ENCODE measurements at regions not wholly inside any gene's neighbourhood (a gene's known extent, or its start where the extent isn't known, plus 50 kb on each side); places are given as distances from the start of the nearest gene placed in this dataset.
"Not testable (repeated sequence)": the region's sequence is repeated elsewhere in the genome, so short reads cannot be mapped to it uniquely, and the experiment has no call there.

DNA sequence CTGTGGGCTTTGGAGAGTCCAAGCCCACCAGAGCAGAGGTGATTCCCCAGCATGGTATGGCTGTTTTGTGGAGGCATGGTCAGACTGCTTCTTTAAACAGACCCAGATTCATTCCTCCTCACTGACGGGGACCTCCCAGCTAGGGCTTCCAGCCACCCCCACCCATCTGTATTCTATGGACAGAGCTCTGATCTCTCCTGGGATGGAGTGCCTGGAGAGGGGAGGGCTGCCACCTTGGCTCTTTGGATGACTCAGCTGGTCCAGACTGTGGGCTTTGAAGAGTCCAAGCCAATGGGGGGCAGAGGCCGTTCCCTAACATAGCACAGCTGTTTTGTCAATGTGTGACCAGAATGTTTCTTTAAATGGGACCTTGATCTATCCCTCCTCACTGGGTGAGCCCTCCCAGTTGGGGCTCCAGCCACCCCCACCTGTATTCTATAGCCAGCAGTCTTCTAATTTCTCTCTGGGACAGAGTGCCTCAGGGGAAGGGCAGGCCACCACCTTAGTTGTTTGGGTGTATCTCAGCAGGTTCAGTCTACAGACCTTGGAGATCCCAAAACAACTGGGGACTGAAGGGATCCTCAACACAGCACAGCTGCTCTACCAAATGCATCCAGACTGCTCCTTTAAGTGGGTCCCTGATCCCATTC, 122.0 kb upstream of the OSTN start:
- DNase-seq (ENCODE audit: low spot score) = no peak

GRCh38 chr3:191074511-191074910, 124.5 kb upstream of the OSTN start:
- no peak for DNase-seq (ENCODE audit: low spot score)

DNA sequence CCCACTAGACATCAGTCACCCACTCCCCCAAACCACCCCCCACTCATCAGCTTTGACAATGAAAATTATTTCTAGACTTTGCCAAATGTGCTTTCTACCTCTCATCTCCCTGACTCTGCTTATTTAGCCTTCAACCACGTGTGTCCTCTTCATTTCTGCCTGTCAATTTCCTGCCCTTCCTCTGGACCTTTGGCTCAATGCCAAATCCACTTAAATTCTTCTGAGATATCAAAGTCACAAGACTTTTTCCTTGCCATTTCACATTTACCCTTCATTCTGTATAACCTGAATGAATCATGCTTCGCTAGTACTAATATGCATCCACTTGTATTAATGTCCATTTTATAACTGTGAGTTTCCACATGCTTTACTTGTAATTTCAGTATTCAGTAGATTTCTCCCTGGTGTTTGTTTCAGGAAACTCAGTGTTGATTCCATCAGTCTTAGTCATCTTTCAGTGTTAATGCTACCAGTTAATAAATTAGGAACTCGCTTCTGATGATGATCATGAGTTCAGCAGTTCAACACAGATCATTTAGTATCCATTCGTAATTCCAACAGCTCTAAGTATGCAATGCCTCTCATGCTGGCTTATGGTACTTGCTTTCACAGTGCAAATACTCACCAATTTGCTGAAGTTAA, 128.2 kb upstream of the OSTN start:
- no peak for DNase-seq (ENCODE audit: low spot score)

GRCh38 chr3:191070201-191070600, 128.8 kb upstream of the OSTN start:
- DNase-seq (ENCODE audit: low spot score) = peak; percentile 71

DNA sequence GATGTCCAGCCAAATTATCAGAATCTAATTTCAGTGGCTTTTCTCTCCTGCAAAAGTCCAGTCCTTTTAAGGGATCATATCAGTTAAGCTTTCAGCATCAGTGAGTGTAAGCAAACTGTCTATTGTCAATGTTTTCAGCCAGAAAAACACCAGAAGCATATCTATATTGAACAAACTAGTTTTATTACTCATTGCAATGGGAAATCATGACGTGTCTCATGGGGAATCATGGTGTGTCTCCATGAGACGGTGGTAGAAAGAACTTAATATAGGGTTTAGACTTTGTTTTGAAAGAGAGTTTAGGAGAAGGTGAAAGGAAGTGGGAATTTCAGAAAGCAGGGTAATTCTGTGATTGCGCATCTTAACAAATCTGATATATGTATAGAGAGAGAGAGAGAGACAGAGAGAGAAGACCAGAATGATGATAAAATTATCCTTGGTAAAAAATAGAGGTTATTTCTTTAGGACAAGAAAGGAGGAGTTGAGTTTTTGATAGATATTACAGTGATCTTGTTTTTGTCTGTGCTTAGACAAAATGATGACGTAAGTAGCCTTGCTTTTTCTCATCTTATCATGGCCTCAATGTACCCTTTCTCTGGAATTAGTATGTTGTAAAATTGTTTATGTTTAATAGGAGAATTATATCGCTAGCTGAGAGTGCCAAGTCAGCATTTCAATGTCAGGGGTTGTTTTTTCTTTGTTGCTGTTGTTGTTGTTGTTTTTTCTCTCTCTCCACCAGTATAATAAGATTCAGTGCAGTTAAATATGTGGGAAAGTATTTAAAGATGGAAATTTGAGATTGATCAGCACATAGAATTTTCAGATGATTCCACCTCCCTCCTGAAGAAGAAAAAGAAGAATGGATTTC, 129.9 kb upstream of the OSTN start:
- no peak for DNase-seq (ENCODE audit: low spot score)

DNA sequence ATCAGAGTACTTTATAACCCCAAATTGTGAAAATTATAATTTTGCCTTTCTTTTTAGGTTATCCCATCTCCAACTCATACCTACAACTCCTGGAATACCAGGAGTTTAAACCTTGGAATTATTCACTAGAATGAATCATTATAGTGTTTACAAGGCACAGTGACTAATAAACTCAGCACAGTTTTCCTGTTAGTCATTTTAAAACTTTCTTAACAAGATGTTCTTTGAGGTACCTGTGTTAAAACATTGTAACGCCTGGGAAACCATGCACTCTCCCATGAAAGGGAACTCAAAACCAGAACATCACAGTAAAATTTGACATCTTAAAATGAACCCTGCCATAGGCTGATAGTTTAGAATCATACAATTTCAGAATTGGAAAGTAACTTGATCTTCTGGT, 132.4 kb upstream of the OSTN start:
- peak; percentile 8 for DNase-seq (ENCODE audit: low spot score)

DNA sequence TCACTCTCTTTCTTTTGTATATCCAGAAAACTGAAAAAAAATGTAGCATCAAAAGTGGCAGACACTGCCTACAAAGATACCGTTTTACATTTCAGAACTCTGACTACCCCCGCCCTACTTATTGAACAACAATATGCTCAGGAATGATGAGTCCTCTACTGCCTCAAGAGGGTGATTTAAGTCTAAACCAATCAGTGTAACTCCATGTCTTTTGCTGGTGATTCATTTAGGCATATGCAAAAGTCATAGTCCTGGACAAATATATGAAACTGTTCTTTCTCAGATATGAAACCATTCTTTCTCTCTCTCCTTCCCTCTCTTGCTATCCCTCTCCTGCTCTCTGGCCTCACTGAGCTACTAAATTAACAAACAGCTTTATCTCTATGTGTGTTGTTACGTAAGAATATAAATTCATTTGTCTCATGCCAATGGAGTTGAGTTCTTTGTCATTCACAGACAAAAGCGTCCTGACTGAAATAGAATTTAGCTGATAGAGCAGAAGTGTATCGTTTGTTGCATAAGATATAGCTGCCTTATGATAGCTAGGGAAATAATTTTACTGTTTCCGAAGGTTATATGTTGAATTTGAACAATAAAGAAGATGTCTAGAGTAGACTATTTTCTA, 133.7 kb upstream of the OSTN start:
- peak; percentile 44 for DNase-seq (ENCODE audit: low spot score)

- peak; percentile 51 for DNase-seq (ENCODE audit: low spot score)
Observed at GRCh38 chr3:191051037-191051436, 148.0 kb upstream of the OSTN start.

DNA sequence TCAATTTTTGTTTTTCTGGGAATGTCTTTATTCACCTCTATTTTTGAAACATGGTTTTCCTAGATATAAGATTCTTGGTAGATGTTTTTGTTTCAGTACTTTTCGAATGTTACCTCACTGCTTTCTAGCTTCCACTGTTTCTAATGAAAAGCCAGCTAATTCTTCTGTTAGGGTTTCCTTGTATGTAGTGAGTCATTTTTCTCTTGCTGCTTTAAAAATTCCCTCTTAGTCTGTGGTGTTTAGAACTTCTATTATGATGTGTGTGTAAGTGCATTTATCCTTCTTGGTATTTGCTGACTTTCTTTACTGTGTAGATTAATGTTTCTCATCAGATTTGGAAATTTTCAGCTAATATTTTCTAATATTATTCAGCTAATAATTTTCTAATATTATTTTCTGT, 151.1 kb upstream of the OSTN start:
- no peak for DNase-seq (ENCODE audit: low spot score)

- no peak for DNase-seq (ENCODE audit: low spot score)
Observed at GRCh38 chr3:191030929-191031328, 168.1 kb upstream of the OSTN start.

- no peak for DNase-seq (ENCODE audit: low spot score)
Observed at GRCh38 chr3:191030491-191030890, 168.0 kb upstream of the GMNC start.

DNA sequence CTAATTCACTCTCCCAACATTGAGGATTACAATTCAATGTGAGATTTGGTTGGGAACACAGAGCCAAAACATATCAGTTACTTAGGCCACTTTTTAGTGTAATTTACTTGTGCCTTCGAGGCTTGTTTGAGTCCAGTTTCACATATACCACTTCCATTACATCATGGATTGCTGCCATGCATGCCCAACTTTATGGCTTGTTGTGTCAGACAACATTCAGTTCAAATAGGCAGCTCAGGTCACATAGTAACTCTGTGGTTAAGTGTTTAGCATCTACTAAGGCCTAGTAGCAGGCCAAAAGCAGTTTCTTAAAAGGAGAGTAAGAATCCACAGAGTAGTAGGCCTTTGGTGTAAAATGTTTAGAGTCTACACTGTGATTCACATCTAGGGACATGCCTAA, 164.3 kb upstream of the GMNC start:
- no peak for DNase-seq (ENCODE audit: low spot score)

DNA sequence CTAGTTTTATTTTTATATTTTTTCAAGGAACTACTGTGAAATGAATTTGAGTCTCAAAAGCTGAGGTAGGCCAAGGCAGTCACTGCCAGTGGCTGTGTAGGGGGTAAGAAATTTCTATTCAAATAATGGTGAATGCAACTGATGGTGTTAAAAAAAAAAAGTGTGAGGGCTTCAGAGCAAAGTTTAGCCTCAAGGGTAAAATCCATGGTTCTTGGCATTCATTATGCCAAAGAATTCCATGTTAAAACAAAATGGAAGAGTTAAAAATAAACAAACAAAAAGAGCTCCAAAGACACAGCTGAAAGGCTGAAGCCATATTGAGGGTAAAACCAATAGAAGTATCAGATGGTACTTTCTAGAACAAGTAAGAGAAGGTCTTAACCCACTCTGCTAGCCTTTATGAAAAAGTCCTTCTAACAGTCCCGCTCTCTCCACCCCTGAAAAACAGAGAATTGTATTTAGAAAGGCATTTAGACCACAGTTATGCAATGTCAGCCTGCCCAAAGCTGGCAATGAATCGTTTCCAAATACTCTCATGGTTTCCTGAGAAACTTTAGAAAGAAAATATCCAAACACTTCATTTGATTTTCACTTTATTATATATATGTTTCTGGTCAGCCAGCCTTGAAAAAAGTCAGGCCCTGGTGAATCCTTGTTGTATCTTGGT, 158.4 kb upstream of the GMNC start:
- peak; percentile 44 for DNase-seq (ENCODE audit: low spot score)

- no peak for DNase-seq (ENCODE audit: low spot score)
Observed at GRCh38 chr3:191019855-191020254, 157.4 kb upstream of the GMNC start.

- not testable (repeated sequence) for DNase-seq (ENCODE audit: low spot score)
Observed at GRCh38 chr3:191015960-191016359, 153.5 kb upstream of the GMNC start.

DNA sequence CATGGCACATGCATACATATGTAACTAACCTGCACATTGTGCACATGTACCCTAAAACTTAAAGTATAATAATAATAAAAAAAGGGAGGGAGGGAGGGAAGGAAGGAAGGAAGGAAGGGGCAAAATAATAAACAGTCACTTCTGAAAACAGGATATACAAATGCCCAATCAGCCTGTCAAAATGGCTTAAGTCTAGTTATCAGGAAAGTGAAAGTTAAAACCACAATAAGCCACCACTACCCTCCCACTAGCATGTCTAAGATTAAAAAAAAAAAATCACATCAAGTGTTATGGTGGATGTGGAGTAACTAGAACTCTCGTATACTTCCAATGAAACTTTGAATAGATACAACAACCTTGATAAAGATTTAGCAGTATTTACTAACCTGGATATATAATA, 145.6 kb upstream of the GMNC start:
- no peak for DNase-seq (ENCODE audit: low spot score)

DNA sequence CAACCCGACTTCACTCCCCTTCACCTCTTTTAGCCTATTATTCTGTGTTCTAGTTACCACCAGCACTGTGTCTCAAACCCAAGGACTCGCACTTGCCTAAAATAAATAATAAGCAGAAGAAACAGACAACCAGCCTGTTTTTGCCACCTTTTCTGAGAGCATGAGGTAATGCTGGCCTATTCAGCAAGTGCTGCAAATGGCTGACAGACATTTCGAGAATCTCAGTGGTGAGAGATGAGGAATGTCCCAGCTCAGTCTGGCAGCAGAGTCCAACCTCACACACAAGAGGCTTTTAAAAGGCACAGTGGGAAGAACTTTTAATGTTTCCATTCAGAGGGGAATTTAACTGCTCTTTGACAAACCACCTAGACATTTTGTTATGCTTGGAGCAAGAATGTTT, 143.3 kb upstream of the GMNC start:
- DNase-seq (ENCODE audit: low spot score) = peak; percentile 2

- no peak for DNase-seq (ENCODE audit: low spot score)
Observed at GRCh38 chr3:191003742-191004141, 141.2 kb upstream of the GMNC start.

GRCh38 chr3:190996181-190996775, 133.8 kb upstream of the GMNC start:
- DNase-seq (ENCODE audit: low spot score) = peak; percentile 4

DNA sequence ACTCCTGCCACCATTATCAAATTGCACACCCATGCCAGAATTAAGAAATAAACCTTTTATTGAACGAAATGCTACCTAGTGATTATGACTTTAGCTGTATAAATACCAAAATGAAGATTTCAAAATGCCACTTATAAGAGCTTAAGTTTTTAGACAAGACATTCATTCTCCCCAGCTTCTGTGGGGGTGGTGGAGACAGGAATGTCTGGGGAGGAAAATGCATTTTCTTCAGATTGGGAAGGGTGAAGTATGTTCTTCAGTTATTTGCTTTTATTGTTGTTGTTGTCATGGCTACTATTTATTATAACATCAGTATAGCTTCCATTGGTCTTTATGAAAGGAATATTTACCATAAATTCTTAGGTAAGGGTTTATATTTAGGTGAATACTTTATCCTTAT, 132.7 kb upstream of the GMNC start:
- DNase-seq (ENCODE audit: low spot score) = peak; percentile 2

GRCh38 chr3:190990898-190991297, 128.4 kb upstream of the GMNC start:
- DNase-seq (ENCODE audit: low spot score) = no peak

GRCh38 chr3:190989218-190989617, 126.7 kb upstream of the GMNC start:
- no peak for DNase-seq (ENCODE audit: low spot score)

Measured in GM03348 (cell line).